GM18505 (cell line): ENCODE measurements at regions not wholly inside any gene's neighbourhood (a gene's known extent, or its start where the extent isn't known, plus 50 kb on each side); places are given as distances from the start of the nearest gene placed in this dataset.
A peak's percentile ranks its signal among the peaks of the same experiment; 100 is the strongest.
"Not testable (repeated sequence)": the region's sequence is repeated elsewhere in the genome, so short reads cannot be mapped to it uniquely, and the experiment has no call there.

Source experiments
- ATAC-seq: cut with Tn5 transposase; IDR thresholded peaks from one replicate; pipeline ENCODE4 v1.9.1; 2021; ENCODE audit not compliant: unreplicated experiment
- POLR2A ChIP-seq: IDR thresholded peaks from 4 replicates; pipeline ENCODE4 v1.6.1; 2011; ENCODE audit warnings: borderline replicate concordance; ENCODE audit not compliant: insufficient read depth, insufficient read length; ENCODE audit errors: extremely low read depth

DNA sequence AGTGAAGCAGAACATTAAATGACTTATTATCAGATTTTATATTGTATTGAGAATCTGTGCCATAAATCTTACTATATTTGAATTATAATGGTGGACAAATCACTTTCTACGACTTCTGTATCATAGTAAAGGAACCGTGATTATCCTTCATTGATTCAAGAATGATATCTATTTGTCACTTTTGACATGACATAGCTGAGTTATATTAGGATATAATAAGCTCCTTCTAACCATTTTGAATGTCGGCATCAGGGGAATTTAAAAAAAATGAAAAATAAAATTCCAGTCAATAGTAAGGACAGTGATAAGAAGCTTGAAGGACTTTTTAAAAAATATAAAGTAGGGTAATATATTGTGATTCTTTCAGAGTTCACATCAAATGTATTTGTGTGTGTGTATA is 338.9 kb upstream of the ACO1 start:
- no peak for ATAC-seq
- TF ChIP-seq POLR2A: no peak

DNA sequence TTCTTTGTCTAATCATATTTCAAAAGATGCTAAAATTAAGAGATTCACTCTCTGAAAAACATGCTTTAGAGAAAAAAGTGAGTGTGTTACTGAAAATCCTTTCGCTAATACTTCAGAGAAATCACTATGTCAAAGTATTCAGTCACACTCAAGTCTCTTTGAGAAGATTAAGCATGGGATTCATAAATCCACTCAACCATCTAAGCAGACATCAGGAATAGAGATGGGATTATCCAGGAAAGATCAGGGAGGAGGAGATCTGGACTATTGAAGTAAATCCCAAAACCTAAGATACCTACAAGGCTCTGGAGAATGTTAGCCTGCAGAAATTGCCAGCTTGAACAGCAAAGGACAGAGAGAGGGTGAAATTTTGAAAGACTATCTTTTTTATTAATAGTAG is 317.2 kb upstream of the ACO1 start:
- no peak for TF ChIP-seq POLR2A
- no peak for ATAC-seq

GRCh38 chr9:32069169-32069813 is 315.2 kb upstream of the ACO1 start:
- ATAC-seq: no peak
- no peak for TF ChIP-seq POLR2A

DNA sequence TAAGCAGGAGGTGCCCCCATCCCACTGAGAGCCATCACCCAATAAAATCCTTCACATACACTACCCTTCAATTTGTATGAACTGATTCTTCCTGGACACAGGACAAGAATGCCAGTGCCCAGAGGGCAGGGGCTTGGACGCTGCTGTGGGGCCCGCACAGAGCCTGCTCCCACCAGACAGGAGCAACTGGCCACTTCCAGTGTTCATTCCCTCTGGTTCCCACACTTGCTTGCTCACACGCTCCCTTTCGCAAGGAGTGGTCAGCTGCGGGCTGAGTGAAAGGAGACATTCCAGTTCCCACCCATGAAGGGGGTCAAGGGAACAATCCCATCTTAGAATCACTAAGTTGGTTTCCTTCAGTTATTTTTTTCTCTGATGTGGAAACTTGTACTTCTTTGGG is 314.5 kb upstream of the ACO1 start:
- ATAC-seq: no peak
- TF ChIP-seq POLR2A: no peak

DNA sequence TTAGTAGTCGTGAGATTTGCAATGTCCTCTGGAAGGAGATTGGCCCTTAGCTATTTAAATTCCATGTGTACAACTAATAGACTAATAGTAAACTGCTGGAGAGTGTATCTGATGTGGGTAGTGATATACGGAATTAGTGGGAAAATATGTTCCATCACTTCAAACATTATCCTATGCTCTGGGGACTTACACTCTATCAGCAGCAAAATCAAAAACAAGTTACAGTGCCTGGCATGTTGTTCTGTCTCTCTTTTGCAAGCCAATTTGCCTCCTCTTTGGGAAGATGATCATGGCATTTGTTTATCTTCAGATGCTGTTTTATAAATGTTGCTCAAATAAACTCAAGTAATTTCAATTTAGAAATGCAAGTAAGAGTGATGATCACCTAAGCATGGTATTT is 311.9 kb upstream of the ACO1 start:
- no peak for TF ChIP-seq POLR2A
- no peak for ATAC-seq

DNA sequence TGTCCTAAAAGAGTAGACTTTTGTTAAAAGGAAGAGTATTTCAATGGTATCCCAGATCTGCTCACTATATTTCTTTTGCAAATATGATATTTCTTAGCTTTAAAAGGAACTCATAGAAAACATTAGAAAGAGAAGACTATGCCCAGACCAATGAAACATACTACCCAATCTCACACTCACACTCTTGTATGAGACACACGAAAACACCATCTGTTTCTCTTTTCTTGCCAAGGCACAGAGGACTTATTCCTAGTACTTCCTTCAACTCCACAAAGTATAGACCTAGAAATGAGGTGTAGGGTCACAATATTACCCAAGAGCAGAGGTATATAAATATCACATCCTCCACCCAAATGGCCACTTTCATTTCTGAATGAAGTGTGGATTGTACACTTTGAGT is 292.4 kb upstream of the ACO1 start:
- no peak for TF ChIP-seq POLR2A
- ATAC-seq: no peak

GRCh38 chr9:32117291-32117690 is 267.2 kb upstream of the ACO1 start:
- no peak for TF ChIP-seq POLR2A
- no peak for ATAC-seq

GRCh38 chr9:32128546-32128945 is 255.9 kb upstream of the ACO1 start:
- ATAC-seq: no peak
- no peak for TF ChIP-seq POLR2A

GRCh38 chr9:32130709-32131108 is 253.7 kb upstream of the ACO1 start:
- not testable (repeated sequence) for ATAC-seq

GRCh38 chr9:32136700-32137339 is 247.6 kb upstream of the ACO1 start:
- no peak for TF ChIP-seq POLR2A
- ATAC-seq: no peak

GRCh38 chr9:32142074-32142473 is 242.4 kb upstream of the ACO1 start:
- ATAC-seq: no peak
- TF ChIP-seq POLR2A: no peak

- ATAC-seq: not testable (repeated sequence)
These were observed 235.9 kb upstream of the ACO1 start for GRCh38 chr9:32148553-32148952.

- no peak for TF ChIP-seq POLR2A
- peak; percentile 22 for ATAC-seq
These were observed 223.2 kb upstream of the ACO1 start for GRCh38 chr9:32161209-32161608.

DNA sequence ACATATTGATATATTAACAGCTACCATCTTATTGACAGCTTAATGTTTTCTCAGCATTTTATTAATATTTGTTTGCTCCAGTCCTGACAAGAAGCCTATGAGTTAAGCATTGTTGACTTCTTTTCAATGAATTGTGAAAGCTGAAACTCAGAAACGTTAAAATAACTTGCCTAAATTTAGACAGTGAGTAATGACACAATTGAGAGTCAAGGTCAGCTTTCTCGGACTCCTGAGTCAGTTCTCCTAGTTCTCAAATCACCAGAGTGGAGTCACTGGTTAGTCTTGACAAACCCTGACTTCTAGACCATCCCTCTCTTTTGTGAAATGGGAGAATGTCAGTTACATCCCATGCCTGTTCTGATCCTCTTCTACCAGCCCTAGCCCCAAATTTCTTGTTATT is 222.7 kb upstream of the ACO1 start:
- TF ChIP-seq POLR2A: no peak
- ATAC-seq: peak; percentile 93

- ATAC-seq: not testable (repeated sequence)
These were observed 218.1 kb upstream of the ACO1 start for GRCh38 chr9:32166316-32166715.

DNA sequence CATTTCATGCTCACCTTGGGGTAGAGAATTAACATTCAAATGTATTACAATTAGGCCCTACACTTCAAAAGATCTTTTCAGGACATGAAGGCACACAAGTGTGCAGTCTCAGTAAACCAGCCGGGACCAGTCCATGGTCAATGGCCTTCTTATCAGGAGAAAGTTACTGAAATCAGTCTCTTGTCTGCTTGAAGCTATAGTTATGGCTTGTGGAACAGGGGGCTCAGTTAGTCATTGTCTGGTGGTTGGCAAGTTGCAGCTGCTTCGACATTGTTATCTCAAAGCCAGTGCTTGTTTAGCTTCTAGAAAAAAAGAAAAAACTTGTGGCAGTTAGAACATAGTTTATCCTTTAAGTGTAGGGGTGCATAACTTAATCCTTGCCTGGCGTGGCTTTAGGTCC is 213.1 kb upstream of the ACO1 start:
- no peak for TF ChIP-seq POLR2A
- ATAC-seq: no peak

- no peak for ATAC-seq
- TF ChIP-seq POLR2A: no peak
These were observed 212.2 kb upstream of the ACO1 start for GRCh38 chr9:32172256-32172655.
